IMR-90 (cell line): ENCODE measurements at regions not wholly inside any gene's neighbourhood (a gene's known extent, or its start where the extent isn't known, plus 50 kb on each side); places are given as distances from the start of the nearest gene placed in this dataset.

Source experiments
- ATAC-seq: fragments of 200-7000 bp; cut with Tn5 transposase; 2 replicates; pipeline ENCODE4 v1.9.1; 2020; ENCODE audit warnings: low read depth, mild to moderate bottlenecking, moderate library complexity
- BruUV-seq: library from RNA; stranded (reverse); fragments of 400-500 nt; replicated peaks from 2 replicates; lab custom pipeline; 2021; lab: Mats Ljungman, UMichigan
- CTCF ChIA-PET: fragments of 300-600 bp; formaldehyde crosslinking; extraction: SDS; loops from one replicate; lab custom pipeline; 2021; ENCODE audit warnings: antibody characterized with exemption; lab: Yijun Ruan, JAX
- POLR2A ChIA-PET: fragments of 300-600 bp; sonication (Branson Sonifier 250); formaldehyde crosslinking; loops from one replicate; lab custom pipeline; 2022; ENCODE audit warnings: antibody characterized with exemption; ENCODE audit not compliant: unreplicated experiment; lab: Charles Lee
- DNase-seq: peaks from one replicate; pipeline ENCODE4 v3.0.0; 2013
- H2AFZ ChIP-seq: replicated peaks from 2 replicates; pipeline ENCODE3; 2013; ENCODE audit warnings: low read length, mild to moderate bottlenecking; ENCODE audit not compliant: poor library complexity
- H2AK5ac ChIP-seq: 2 replicates; pipeline ENCODE4 v1.6.1; 2013; ENCODE audit warnings: low read depth, low read length, inconsistent platforms
- H2AK9ac ChIP-seq: replicated peaks from 2 replicates; pipeline ENCODE3; 2013; ENCODE audit warnings: mild to moderate bottlenecking, low read depth, low read length, moderate library complexity; ENCODE audit not compliant: poor library complexity
- H2BK120ac ChIP-seq: 2 replicates; pipeline ENCODE4 v1.6.1; 2013; ENCODE audit warnings: low read depth, low read length, inconsistent platforms
- H2BK15ac ChIP-seq: 3 replicates; pipeline ENCODE4 v1.6.1; 2013; ENCODE audit warnings: low read depth, low read length, inconsistent platforms
- H2BK20ac ChIP-seq: 2 replicates; pipeline ENCODE4 v1.6.1; 2013; ENCODE audit warnings: low read depth, mild to moderate bottlenecking, inconsistent platforms, low read length, moderate library complexity
- H2BK5ac ChIP-seq: 2 replicates; pipeline ENCODE4 v1.6.1; 2013; ENCODE audit warnings: mild to moderate bottlenecking, low read depth, low read length, inconsistent platforms; ENCODE audit not compliant: poor library complexity, severe bottlenecking
- H3K14ac ChIP-seq: replicated peaks from 2 replicates; pipeline ENCODE4 v1.6.1; 2013; ENCODE audit warnings: low read depth, low read length, inconsistent platforms
- H3K18ac ChIP-seq: 2 replicates; pipeline ENCODE4 v1.6.1; 2013; ENCODE audit warnings: low read depth, low read length, control low read depth
- H3K23ac ChIP-seq: 2 replicates; pipeline ENCODE4 v1.6.1; 2013; ENCODE audit warnings: low read depth, low read length, inconsistent platforms
- H3K27ac ChIP-seq: 2 replicates; pipeline ENCODE4 v1.5.1; 2013; ENCODE audit warnings: mild to moderate bottlenecking, control low read depth, low read length; ENCODE audit not compliant: insufficient read depth
- H3K27me3 ChIP-seq: 2 replicates; pipeline ENCODE4 v1.6.1; 2013; ENCODE audit warnings: low read length; ENCODE audit not compliant: control insufficient read depth, insufficient read depth
- H3K36me3 ChIP-seq: 2 replicates; pipeline ENCODE4 v1.6.1; 2013; ENCODE audit warnings: low read length, mixed read lengths; ENCODE audit not compliant: control insufficient read depth, insufficient read depth
- H3K4ac ChIP-seq: 2 replicates; pipeline ENCODE4 v1.6.1; 2013; ENCODE audit warnings: low read depth, low read length, inconsistent platforms
- H3K4me1 ChIP-seq: 2 replicates; pipeline ENCODE4 v1.6.1; 2013; ENCODE audit warnings: low read length, mixed read lengths; ENCODE audit not compliant: control insufficient read depth, insufficient read depth
- H3K4me2 ChIP-seq: 2 replicates; pipeline ENCODE4 v1.6.1; 2013; ENCODE audit warnings: low read depth, mild to moderate bottlenecking, control low read depth, low read length, moderate library complexity
- H3K4me3 ChIP-seq: 2 replicates; pipeline ENCODE4 v1.5.1; 2013; ENCODE audit warnings: low read depth, mild to moderate bottlenecking, control low read depth, low read length, moderate library complexity; ENCODE audit not compliant: insufficient read depth
- H3K56ac ChIP-seq: 2 replicates; pipeline ENCODE4 v1.6.1; 2013; ENCODE audit warnings: low read length, inconsistent platforms; ENCODE audit not compliant: insufficient read depth; ENCODE audit errors: extremely low read depth
- H3K79me1 ChIP-seq, 2 experiments: 2 replicates each; pipeline ENCODE4 v1.6.1; 2013; ENCODE audit warnings: low read length in 2 of 2, inconsistent platforms in 1 of 2, low read depth in 1 of 2
- H3K9ac ChIP-seq: 2 replicates; pipeline ENCODE4 v1.6.1; 2013; ENCODE audit warnings: low read depth, low read length, control low read depth
- H3K9me1 ChIP-seq: 2 replicates; pipeline ENCODE4 v1.6.1; 2013; ENCODE audit warnings: low read length, inconsistent platforms; ENCODE audit not compliant: insufficient read depth
- H3K9me3 ChIP-seq: 2 replicates; pipeline ENCODE4 v1.6.1; 2013; ENCODE audit warnings: low read length; ENCODE audit not compliant: control insufficient read depth, insufficient read depth
- H4K20me1 ChIP-seq: 2 replicates; pipeline ENCODE4 v1.6.1; 2013; ENCODE audit warnings: low read length, inconsistent platforms; ENCODE audit not compliant: insufficient read depth
- H4K5ac ChIP-seq: 2 replicates; pipeline ENCODE4 v1.6.1; 2013; ENCODE audit warnings: mild to moderate bottlenecking, low read depth, low read length, control low read depth
- H4K8ac ChIP-seq, 2 experiments: 2 replicates each; pipeline ENCODE4 v1.6.1; 2013; ENCODE audit warnings: low read depth in 2 of 2, low read length in 2 of 2, control low read depth in 1 of 2, inconsistent platforms in 1 of 2
- H4K91ac ChIP-seq: 2 replicates; pipeline ENCODE4 v1.6.1; 2013; ENCODE audit warnings: low read depth, low read length, inconsistent platforms; ENCODE audit not compliant: insufficient read depth
- CEBPB ChIP-seq: IDR thresholded peaks from 2 replicates; pipeline ENCODE4 v1.6.1; 2012; ENCODE audit warnings: low read depth, low read length, improper control_type of control experiment
- NFE2L2 ChIP-seq: fragments of 150-350 bp; IDR thresholded peaks from 2 replicates; pipeline ENCODE4 v1.6.1; 2016; ENCODE audit warnings: low read depth, mild to moderate bottlenecking, low read length
- RCOR1 ChIP-seq: IDR thresholded peaks from 2 replicates; pipeline ENCODE4 v1.6.1; 2012; ENCODE audit warnings: mild to moderate bottlenecking, low read length, improper control_type of control experiment; ENCODE audit not compliant: insufficient replicate concordance
- SMC3 ChIP-seq: fragments of 150-350 bp; IDR thresholded peaks from 2 replicates; pipeline ENCODE4 v1.6.1; 2016; ENCODE audit warnings: low read depth, mild to moderate bottlenecking, antibody characterized with exemption, low read length, moderate library complexity
- WGBS, 2 experiments: methylation state at CpG; one replicate each; pipeline versions ENCODE4 v1.1.5 to v1.1.7; 2013; ENCODE audit warnings: missing lambda C conversion rate in 2 of 2; ENCODE audit not compliant: insufficient read length in 1 of 2; ENCODE audit errors: extremely low coverage in 2 of 2; 5-methylcytosine and 5-hydroxymethylcytosine counted together
- dilution Hi-C: fragments of 300-500 bp; cut with HindIII; formaldehyde crosslinking; loops from one replicate; pipeline ENCODE4 v1.14.3; 2018; ENCODE audit warnings: low sequenced_read_pairs; ENCODE audit not compliant: unreplicated experiment
- in situ Hi-C: fragments of 300-500 bp; cut with MboI; formaldehyde crosslinking; loops from 3 replicates; pipeline ENCODE4 v1.14.3; 2019; ENCODE audit warnings: low sequenced_read_pairs, inconsistent platforms, mixed read lengths
- intact Hi-C: fragments of 100-400 bp; cut with micrococcal nuclease; formaldehyde crosslinking; loops from 2 replicates; pipeline ENCODE4 v1.10.0; 2022
- TF ChIP-seq, protein P1 (sequence below): fragments of 150-350 bp; IDR thresholded peaks from 2 replicates; pipeline ENCODE4 v1.6.1; 2016; ENCODE audit warnings: low read depth, mild to moderate bottlenecking, low read length, moderate library complexity, borderline replicate concordance
- TF ChIP-seq, protein P2 (sequence below): fragments of 150-350 bp; IDR thresholded peaks from 2 replicates; pipeline ENCODE4 v1.6.1; 2017; ENCODE audit warnings: mild to moderate bottlenecking, antibody characterized with exemption, low read length, low read depth

DNA sequence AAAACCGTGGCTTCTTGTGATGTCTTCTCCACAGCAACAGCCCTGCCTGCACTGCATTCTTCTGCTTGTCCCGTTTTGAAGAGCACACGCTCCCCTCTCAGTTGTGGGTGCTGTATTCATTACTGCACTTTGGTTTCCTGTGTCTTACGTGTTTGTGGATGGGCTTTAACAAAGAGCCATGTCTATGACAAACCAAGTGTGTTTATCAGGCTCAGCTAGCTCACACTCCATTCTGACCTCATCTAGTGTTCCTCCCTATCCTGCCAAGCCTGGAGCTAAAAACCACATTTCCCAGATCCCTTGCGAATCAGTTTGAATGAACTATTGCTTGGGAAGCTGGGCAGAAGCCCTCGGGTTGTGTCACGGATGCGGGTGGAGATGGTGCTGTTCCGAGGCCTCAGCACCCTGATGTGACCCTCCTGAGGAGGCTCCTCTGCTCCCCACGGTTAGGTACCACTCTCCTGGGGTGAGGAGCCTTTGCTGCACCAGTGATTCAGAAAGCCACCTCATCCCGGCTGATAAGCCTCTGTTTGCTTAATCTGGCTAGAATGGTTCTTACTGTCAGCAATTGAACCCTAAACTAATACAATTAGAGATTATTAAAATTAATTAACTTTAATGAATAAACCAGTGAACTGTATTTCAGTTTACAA, 116.5 kb downstream of the GALR1 start:
- no peak overlapping the region for H3K9ac ChIP-seq
- no CpG with 5 or more reads among the region's 11 CpGs for WGBS, 2 experiments
- H4K20me1 ChIP-seq = no peaks in the 10 kb centered on the region
- H4K5ac ChIP-seq = no peak overlapping the region
- no peak for DNase-seq
- no peak overlapping the region for H2AK5ac ChIP-seq
- H2BK120ac ChIP-seq = no peak overlapping the region
- H3K4me1 ChIP-seq = no peaks in the 10 kb centered on the region
- POLR2A ChIA-PET = no interaction called here
- no peaks in the 10 kb centered on the region for H3K79me1 ChIP-seq
- H2BK5ac ChIP-seq = no peak overlapping the region
- no peak overlapping the region for H2AK9ac ChIP-seq
- H3K23ac ChIP-seq = no peak overlapping the region
- ATAC-seq = no peak
- no peak overlapping the region for H3K4ac ChIP-seq
- H3K27ac ChIP-seq = no peak overlapping the region
- H2BK20ac ChIP-seq = no peak overlapping the region
- dilution Hi-C loops = no loop called here
- no peaks in the 10 kb centered on the region for H3K27me3 ChIP-seq
- H3K9me3 ChIP-seq = peaks cover 18% of the 10 kb centered on the region
- no peak overlapping the region for H3K56ac ChIP-seq
- H3K9me1 ChIP-seq = no peaks in the 10 kb centered on the region
- no TSS peak for BruUV-seq
- H4K91ac ChIP-seq = no peak overlapping the region
- intact Hi-C loops = no loop called here
- no peak overlapping the region for H2AFZ ChIP-seq
- no peak overlapping the region for H3K4me3 ChIP-seq
- H2BK15ac ChIP-seq = no peak overlapping the region
- no peaks in the 10 kb centered on the region for H3K36me3 ChIP-seq
- CTCF ChIA-PET = no interaction called here
- no peak overlapping the region for H4K8ac ChIP-seq
- H3K18ac ChIP-seq = no peak overlapping the region
- H3K4me2 ChIP-seq = no peak overlapping the region
- H3K14ac ChIP-seq = no peak overlapping the region
- in situ Hi-C loops = no loop called here
- TF ChIP-seq NFE2L2 (no peak), CEBPB (no peak), RCOR1 (no peak), SMC3 (no peak)
- TF ChIP-seq, protein P1, sequence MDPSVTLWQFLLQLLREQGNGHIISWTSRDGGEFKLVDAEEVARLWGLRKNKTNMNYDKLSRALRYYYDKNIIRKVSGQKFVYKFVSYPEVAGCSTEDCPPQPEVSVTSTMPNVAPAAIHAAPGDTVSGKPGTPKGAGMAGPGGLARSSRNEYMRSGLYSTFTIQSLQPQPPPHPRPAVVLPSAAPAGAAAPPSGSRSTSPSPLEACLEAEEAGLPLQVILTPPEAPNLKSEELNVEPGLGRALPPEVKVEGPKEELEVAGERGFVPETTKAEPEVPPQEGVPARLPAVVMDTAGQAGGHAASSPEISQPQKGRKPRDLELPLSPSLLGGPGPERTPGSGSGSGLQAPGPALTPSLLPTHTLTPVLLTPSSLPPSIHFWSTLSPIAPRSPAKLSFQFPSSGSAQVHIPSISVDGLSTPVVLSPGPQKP = no peak
- TF ChIP-seq, protein P2, sequence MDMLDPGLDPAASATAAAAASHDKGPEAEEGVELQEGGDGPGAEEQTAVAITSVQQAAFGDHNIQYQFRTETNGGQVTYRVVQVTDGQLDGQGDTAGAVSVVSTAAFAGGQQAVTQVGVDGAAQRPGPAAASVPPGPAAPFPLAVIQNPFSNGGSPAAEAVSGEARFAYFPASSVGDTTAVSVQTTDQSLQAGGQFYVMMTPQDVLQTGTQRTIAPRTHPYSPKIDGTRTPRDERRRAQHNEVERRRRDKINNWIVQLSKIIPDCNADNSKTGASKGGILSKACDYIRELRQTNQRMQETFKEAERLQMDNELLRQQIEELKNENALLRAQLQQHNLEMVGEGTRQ = no peak
